Stomach smooth muscle (tissue), 2 donors: ENCODE measurements at regions not wholly inside any gene's neighbourhood (a gene's known extent, or its start where the extent isn't known, plus 50 kb on each side); places are given as distances from the start of the nearest gene placed in this dataset.

ENCODE experiments used
- H3K27ac ChIP-seq: one replicate; pipeline ENCODE4 v1.7.0; 2013; ENCODE audit warnings: mild to moderate bottlenecking, low read length, inconsistent platforms
- H3K27me3 ChIP-seq, 2 donors: one replicate each; pipeline ENCODE4 v1.7.0; 2013; ENCODE audit warnings: low read length in 2 of 2; ENCODE audit not compliant: insufficient read depth in 2 of 2, control insufficient read depth in 1 of 2
- H3K36me3 ChIP-seq, 2 donors: one replicate each; pipeline ENCODE4 v1.7.0; 2013; ENCODE audit warnings: low read length in 2 of 2; ENCODE audit not compliant: control insufficient read depth in 2 of 2, insufficient read depth in 2 of 2
- H3K4me1 ChIP-seq: one replicate; pipeline ENCODE4 v1.7.0; 2013; ENCODE audit warnings: low read length; ENCODE audit not compliant: control insufficient read depth, insufficient read depth
- H3K4me3 ChIP-seq, 2 donors: one replicate each; pipeline ENCODE4 v1.7.0; 2013; ENCODE audit warnings: low read length in 2 of 2
- H3K9ac ChIP-seq, 2 donors: one replicate each; pipeline ENCODE4 v1.7.0; 2013; ENCODE audit warnings: low read length in 2 of 2, mild to moderate bottlenecking in 1 of 2
- H3K9me3 ChIP-seq, 2 donors: one replicate each; pipeline ENCODE4 v1.7.0; 2013; ENCODE audit warnings: low read length in 2 of 2; ENCODE audit not compliant: control insufficient read depth in 2 of 2
- donor health status: healthy.
- donor health status: Pancreatic carcinoma.

- Histone ChIP-seq H3K9me3 (no peaks in the 10 kb centered on the region), H3K4me1 (no peaks in the 10 kb centered on the region), H3K4me3 (no peak overlapping the region), H3K27ac (no peak overlapping the region), H3K9ac (no peak overlapping the region), H3K36me3 (no peaks in the 10 kb centered on the region), H3K27me3 (no peaks in the 10 kb centered on the region)
These were observed 1331.1 kb downstream of the ADGRL3 start for GRCh38 chr4:62531264-62531663.

GRCh38 chr4:62528874-62529273 lies 1328.7 kb downstream of the ADGRL3 start:
- Histone ChIP-seq H3K4me1 (no peaks in the 10 kb centered on the region), H3K4me3 (no peak overlapping the region), H3K9ac (no peak overlapping the region)

GRCh38 chr4:62526671-62527070 lies 1326.5 kb downstream of the ADGRL3 start:
- H3K27me3 ChIP-seq = no peaks in the 10 kb centered on the region
- no peaks in the 10 kb centered on the region for H3K9me3 ChIP-seq
- no peaks in the 10 kb centered on the region for H3K4me1 ChIP-seq
- H3K4me3 ChIP-seq = no peak overlapping the region
- no peak overlapping the region for H3K27ac ChIP-seq
- no peak overlapping the region for H3K9ac ChIP-seq
- no peaks in the 10 kb centered on the region for H3K36me3 ChIP-seq

More at GRCh38 chr4:62528874-62529273, 1328.7 kb downstream of the ADGRL3 start:
- Histone ChIP-seq H3K36me3 (no peaks in the 10 kb centered on the region), H3K27ac (no peak overlapping the region), H3K9me3 (no peaks in the 10 kb centered on the region), H3K27me3 (no peaks in the 10 kb centered on the region)

DNA sequence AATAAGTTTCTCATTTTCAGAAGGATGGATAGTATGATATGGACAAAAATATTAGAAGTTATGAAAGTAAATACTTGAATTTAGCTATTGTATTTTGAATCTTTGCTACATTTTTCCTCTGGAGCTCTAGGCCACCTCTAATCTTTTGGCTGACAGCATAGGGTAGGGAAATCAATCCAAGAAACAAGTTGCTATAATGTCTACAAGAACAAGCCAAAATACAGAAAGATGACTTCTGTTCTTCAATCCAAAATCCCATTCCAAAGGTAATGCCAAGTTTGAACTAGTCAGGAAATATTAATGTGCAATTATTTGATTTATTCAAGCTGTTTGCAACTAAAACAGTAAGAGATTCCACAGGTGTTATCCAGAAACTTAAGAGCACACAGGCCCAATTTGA lies 1323.1 kb downstream of the ADGRL3 start:
- H3K9ac ChIP-seq = no peak overlapping the region
- H3K27ac ChIP-seq = no peak overlapping the region
- H3K9me3 ChIP-seq = no peaks in the 10 kb centered on the region
- H3K27me3 ChIP-seq = no peaks in the 10 kb centered on the region
- H3K4me1 ChIP-seq = no peaks in the 10 kb centered on the region
- H3K36me3 ChIP-seq = no peaks in the 10 kb centered on the region
- H3K4me3 ChIP-seq = no peak overlapping the region

DNA sequence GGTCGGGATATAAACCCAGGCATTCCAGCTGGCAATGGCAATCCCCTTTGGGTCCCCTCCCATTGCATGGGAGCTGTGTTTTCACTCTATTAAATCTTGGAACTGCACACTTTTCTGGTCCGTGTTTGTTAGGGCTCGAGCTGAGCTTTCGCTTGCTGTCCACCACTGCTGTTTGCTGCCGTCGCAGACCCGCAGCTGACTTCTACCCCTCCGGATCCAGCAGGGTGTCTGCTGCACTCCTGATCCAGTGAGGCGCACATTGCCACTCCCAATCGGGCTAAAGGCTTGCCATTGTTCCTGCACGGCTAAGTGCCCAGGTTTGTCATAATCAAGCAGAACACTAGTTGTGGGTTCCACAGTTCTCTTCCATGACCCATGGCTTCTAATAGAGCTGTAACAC lies 1322.1 kb downstream of the ADGRL3 start:
- Histone ChIP-seq H3K27me3 (no peaks in the 10 kb centered on the region), H3K27ac (no peak overlapping the region), H3K9me3 (no peaks in the 10 kb centered on the region), H3K4me1 (no peaks in the 10 kb centered on the region), H3K4me3 (no peak overlapping the region), H3K36me3 (no peaks in the 10 kb centered on the region), H3K9ac (no peak overlapping the region)

GRCh38 chr4:62517716-62518115 lies 1317.6 kb downstream of the ADGRL3 start:
- Histone ChIP-seq H3K27me3 (no peaks in the 10 kb centered on the region), H3K9ac (no peak overlapping the region), H3K4me1 (no peaks in the 10 kb centered on the region), H3K9me3 (peaks cover 0 to 2% of the 10 kb centered on the region in 2 donors), H3K27ac (no peak overlapping the region), H3K36me3 (no peaks in the 10 kb centered on the region), H3K4me3 (no peak overlapping the region)

GRCh38 chr4:62513306-62513705 lies 1313.2 kb downstream of the ADGRL3 start:
- Histone ChIP-seq H3K27ac (no peak overlapping the region), H3K4me3 (no peak overlapping the region), H3K9ac (no peak overlapping the region)

GRCh38 chr4:62512271-62512670 lies 1312.1 kb downstream of the ADGRL3 start:
- Histone ChIP-seq H3K27me3 (no peaks in the 10 kb centered on the region), H3K4me1 (no peaks in the 10 kb centered on the region), H3K9me3 (peaks cover 0 to 2% of the 10 kb centered on the region in 2 donors), H3K4me3 (no peak overlapping the region), H3K9ac (no peak overlapping the region), H3K27ac (no peak overlapping the region), H3K36me3 (no peaks in the 10 kb centered on the region)

More at GRCh38 chr4:62513306-62513705, 1313.2 kb downstream of the ADGRL3 start:
- H3K9me3 ChIP-seq = peaks cover 0 to 2% of the 10 kb centered on the region in 2 donors
- H3K27me3 ChIP-seq = no peaks in the 10 kb centered on the region
- H3K36me3 ChIP-seq = no peaks in the 10 kb centered on the region
- no peaks in the 10 kb centered on the region for H3K4me1 ChIP-seq

GRCh38 chr4:62510228-62510627 lies 1310.1 kb downstream of the ADGRL3 start:
- Histone ChIP-seq H3K9ac (no peak overlapping the region), H3K27ac (no peak overlapping the region)

DNA sequence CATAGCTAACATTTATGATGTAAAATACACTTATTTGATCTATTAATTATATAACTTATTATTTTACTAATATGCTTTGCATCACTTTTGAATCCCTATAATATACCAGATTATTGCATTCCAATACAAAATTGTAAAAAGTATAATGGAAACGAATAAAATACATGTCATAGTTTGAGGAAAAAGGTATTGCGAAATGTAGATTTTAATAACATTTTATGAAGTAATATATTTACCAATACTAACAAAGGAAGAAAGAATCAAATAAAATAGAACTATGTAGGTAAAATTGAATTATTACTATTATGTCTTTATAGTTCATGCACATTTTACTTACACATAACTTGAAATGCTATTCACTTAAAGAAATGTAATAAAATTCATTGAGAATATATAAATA lies 1300.2 kb downstream of the ADGRL3 start:
- Histone ChIP-seq H3K27me3 (no peaks in the 10 kb centered on the region), H3K4me3 (no peak overlapping the region), H3K36me3 (no peaks in the 10 kb centered on the region), H3K9ac (no peak overlapping the region), H3K27ac (no peak overlapping the region), H3K9me3 (no peaks in the 10 kb centered on the region), H3K4me1 (no peaks in the 10 kb centered on the region)

More at GRCh38 chr4:62510228-62510627, 1310.1 kb downstream of the ADGRL3 start:
- H3K4me1 ChIP-seq = no peaks in the 10 kb centered on the region
- H3K27me3 ChIP-seq = no peaks in the 10 kb centered on the region
- no peaks in the 10 kb centered on the region for H3K9me3 ChIP-seq
- H3K36me3 ChIP-seq = no peaks in the 10 kb centered on the region
- no peak overlapping the region for H3K4me3 ChIP-seq

GRCh38 chr4:62495032-62495431 lies 1294.9 kb downstream of the ADGRL3 start:
- Histone ChIP-seq H3K4me3 (no peak overlapping the region), H3K36me3 (no peaks in the 10 kb centered on the region), H3K4me1 (no peaks in the 10 kb centered on the region), H3K9ac (no peak overlapping the region), H3K27ac (no peak overlapping the region), H3K9me3 (no peaks in the 10 kb centered on the region), H3K27me3 (no peaks in the 10 kb centered on the region)
